H9 (cell line): ENCODE measurements at regions not wholly inside any gene's neighbourhood (a gene's known extent, or its start where the extent isn't known, plus 50 kb on each side); places are given as distances from the start of the nearest gene placed in this dataset.

Source experiments
- DNase-seq: peaks from one replicate; pipeline ENCODE4 v3.0.0-alpha.2; 2017
- H2AFZ ChIP-seq: one replicate; pipeline ENCODE4 v1.6.1; 2013; ENCODE audit warnings: mild to moderate bottlenecking, low read length, control low read depth, moderate library complexity
- H2AK5ac ChIP-seq: 2 replicates; pipeline ENCODE4 v1.6.1; 2013; ENCODE audit warnings: low read length, control low read depth, mixed read lengths; ENCODE audit not compliant: insufficient read length
- H2BK120ac ChIP-seq: one replicate; pipeline ENCODE4 v1.6.1; 2013; ENCODE audit warnings: low read depth, mild to moderate bottlenecking, low read length, control low read depth, inconsistent platforms; ENCODE audit not compliant: poor library complexity, severe bottlenecking
- H2BK12ac ChIP-seq: 2 replicates; pipeline ENCODE4 v1.6.1; 2013; ENCODE audit warnings: low read length, control low read depth, mixed read lengths, low read depth; ENCODE audit not compliant: insufficient read length
- H2BK15ac ChIP-seq: 2 replicates; pipeline ENCODE4 v1.6.1; 2013; ENCODE audit warnings: low read depth, low read length, control low read depth
- H2BK20ac ChIP-seq: one replicate; pipeline ENCODE4 v1.6.1; 2013; ENCODE audit warnings: low read depth, mild to moderate bottlenecking, low read length, control low read depth, inconsistent platforms; ENCODE audit not compliant: poor library complexity, severe bottlenecking
- H2BK5ac ChIP-seq: 2 replicates; pipeline ENCODE4 v1.6.1; 2013; ENCODE audit warnings: low read length, control low read depth, mixed read lengths; ENCODE audit not compliant: insufficient read length
- H3K14ac ChIP-seq: 2 replicates; pipeline ENCODE4 v1.6.1; 2013; ENCODE audit warnings: low read length, control low read depth; ENCODE audit not compliant: insufficient read depth
- H3K18ac ChIP-seq: 2 replicates; pipeline ENCODE4 v1.6.1; 2013; ENCODE audit warnings: low read depth, mild to moderate bottlenecking, mixed read lengths, low read length, control low read depth; ENCODE audit not compliant: insufficient read length
- H3K23ac ChIP-seq: 2 replicates; pipeline ENCODE4 v1.6.1; 2013; ENCODE audit warnings: low read length, control low read depth, mixed read lengths, low read depth; ENCODE audit not compliant: insufficient read length
- H3K23me2 ChIP-seq: 2 replicates; pipeline ENCODE4 v1.6.1; 2013; ENCODE audit warnings: low read depth, mild to moderate bottlenecking, mixed read lengths, low read length, control low read depth; ENCODE audit not compliant: insufficient read length, poor library complexity, severe bottlenecking
- H3K27ac ChIP-seq: 2 replicates; pipeline ENCODE4 v1.5.1; 2013; ENCODE audit warnings: low read length, control low read depth, mixed read lengths, low read depth; ENCODE audit not compliant: insufficient read length
- H3K27me3 ChIP-seq: 2 replicates; pipeline ENCODE4 v1.6.1; 2013; ENCODE audit warnings: low read length, control low read depth, inconsistent platforms; ENCODE audit not compliant: insufficient read depth
- H3K4ac ChIP-seq: 2 replicates; pipeline ENCODE4 v1.6.1; 2013; ENCODE audit warnings: low read depth, mild to moderate bottlenecking, control low read depth, inconsistent platforms, low read length, moderate library complexity
- H3K4me1 ChIP-seq: 2 replicates; pipeline ENCODE4 v1.6.1; 2013; ENCODE audit warnings: low read length, control low read depth, inconsistent platforms; ENCODE audit not compliant: insufficient read depth
- H3K4me2 ChIP-seq: 2 replicates; pipeline ENCODE4 v1.6.1; 2013; ENCODE audit warnings: low read length, control low read depth, mixed read lengths; ENCODE audit not compliant: insufficient read length, insufficient read depth
- H3K56ac ChIP-seq: 2 replicates; pipeline ENCODE4 v1.6.1; 2013; ENCODE audit warnings: low read depth, mild to moderate bottlenecking, mixed read lengths, low read length, control low read depth; ENCODE audit not compliant: insufficient read length
- H3K79me1 ChIP-seq: 2 replicates; pipeline ENCODE4 v1.6.1; 2013; ENCODE audit warnings: low read depth, mild to moderate bottlenecking, moderate library complexity, low read length, control low read depth, inconsistent platforms; ENCODE audit not compliant: insufficient read depth, poor library complexity, severe bottlenecking
- H3K79me2 ChIP-seq: 2 replicates; pipeline ENCODE4 v1.6.1; 2013; ENCODE audit warnings: low read length, control low read depth, inconsistent platforms; ENCODE audit not compliant: insufficient read depth
- H3K9ac ChIP-seq: 2 replicates; pipeline ENCODE4 v1.6.1; 2013; ENCODE audit warnings: low read length, control low read depth, mixed read lengths; ENCODE audit not compliant: insufficient read length; ENCODE audit errors: extremely low read depth
- H3K9me3 ChIP-seq: one replicate; pipeline ENCODE4 v1.6.1; 2013; ENCODE audit warnings: low read depth, low read length, inconsistent platforms; ENCODE audit not compliant: control insufficient read depth
- H3T11ph ChIP-seq: one replicate; pipeline ENCODE4 v1.6.1; 2013; ENCODE audit warnings: mild to moderate bottlenecking, low read length, control low read depth, inconsistent platforms
- H4K20me1 ChIP-seq: one replicate; pipeline ENCODE4 v1.6.1; 2013; ENCODE audit not compliant: control insufficient read depth, insufficient read length, insufficient read depth
- H4K5ac ChIP-seq: 2 replicates; pipeline ENCODE4 v1.6.1; 2013; ENCODE audit warnings: low read depth, mild to moderate bottlenecking, mixed read lengths, low read length, control low read depth; ENCODE audit not compliant: insufficient read length
- H4K8ac ChIP-seq: replicated peaks from 2 replicates; pipeline ENCODE4 v1.6.1; 2013; ENCODE audit warnings: low read length, control low read depth, mixed read lengths, low read depth; ENCODE audit not compliant: insufficient read length
- H4K91ac ChIP-seq: 2 replicates; pipeline ENCODE4 v1.6.1; 2013; ENCODE audit warnings: low read depth, mild to moderate bottlenecking, moderate library complexity, mixed read lengths, low read length, control low read depth; ENCODE audit not compliant: insufficient read length
- H3K27ac Mint-ChIP-seq, 3 experiments: 2 replicates in 2 of 3; 3 replicates in 1 of 3; pipeline ENCODE4 v1.8.0; 2020 to 2021; ENCODE audit warnings: mixed read lengths in 3 of 3, mild to moderate bottlenecking in 1 of 3, moderate library complexity in 1 of 3
- H3K27me3 Mint-ChIP-seq: 2 replicates; pipeline ENCODE4 v1.8.0; 2021; ENCODE audit warnings: low read depth, mild to moderate bottlenecking, moderate library complexity, mixed read lengths
- H3K36me3 Mint-ChIP-seq, 3 experiments: 2 replicates in 2 of 3; 3 replicates in 1 of 3; pipeline ENCODE4 v1.8.0; 2020 to 2021; ENCODE audit warnings: low read depth in 3 of 3, mixed read lengths in 3 of 3; ENCODE audit not compliant: insufficient read depth in 1 of 3
- H3K4me1 Mint-ChIP-seq, 2 experiments: 2 replicates each; pipeline ENCODE4 v1.8.0; 2020; ENCODE audit warnings: mixed read lengths in 2 of 2
- H3K4me3 Mint-ChIP-seq, 2 experiments: 2 replicates in 1 of 2; 3 replicates in 1 of 2; pipeline ENCODE4 v1.8.0; 2020 to 2021; ENCODE audit warnings: mild to moderate bottlenecking in 2 of 2, mixed read lengths in 2 of 2, moderate library complexity in 1 of 2
- H3K9me3 Mint-ChIP-seq, 2 experiments: 2 replicates in 1 of 2; 3 replicates in 1 of 2; pipeline ENCODE4 v1.8.0; 2020; ENCODE audit warnings: mild to moderate bottlenecking in 2 of 2, mixed read lengths in 2 of 2, moderate library complexity in 1 of 2
- WGBS: extraction: QIAGEN DNeasy Blood & Tissue Kit; methylation state at CpG from one replicate; pipeline ENCODE4 v1.1.7; 2013; ENCODE audit warnings: missing lambda C conversion rate, low lambda C conversion rate, mixed read lengths; ENCODE audit not compliant: insufficient read length; ENCODE audit errors: extremely low coverage; 5-methylcytosine and 5-hydroxymethylcytosine counted together
- TF ChIP-seq, protein P1 (sequence below): fragments of 200-600 bp; sonication (generic); conservative IDR thresholded peaks from 3 replicates; pipeline ENCODE4 v1.8.0; 2021; ENCODE audit warnings: antibody characterized with exemption, mild to moderate bottlenecking

DNA sequence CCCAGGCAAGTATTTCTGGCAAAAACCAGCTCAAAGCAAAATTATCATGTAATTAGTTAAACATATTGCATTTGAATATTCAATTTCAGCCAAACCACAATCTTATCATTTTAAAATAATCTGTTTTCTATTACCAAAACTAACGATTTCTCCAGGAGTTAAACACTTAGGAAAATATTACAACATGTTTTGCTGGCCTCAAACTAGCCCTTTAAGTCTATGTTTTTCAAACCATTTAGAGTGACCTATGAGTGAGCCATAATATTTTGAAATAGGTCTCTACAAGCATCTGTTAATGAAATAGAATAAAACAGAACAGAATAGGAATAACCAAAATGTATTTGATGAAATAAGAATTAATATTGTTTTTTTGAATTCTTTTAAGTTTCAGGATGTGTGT is 370.9 kb downstream of the COL12A1 start:
- Mint-ChIP-seq H3K9me3 (peaks cover under 1 to 7% of the 10 kb centered on the region in 2 experiments; a peak in 3 of 5 replicates), H3K36me3 (peaks cover 0 to 5% (median 0%) of the 10 kb centered on the region in 3 experiments; a peak in 3 of 7 replicates), H3K4me3 (no peak overlapping the region), H3K27me3 (no peaks in the 10 kb centered on the region), H3K4me1 (no peaks in the 10 kb centered on the region), H3K27ac (no peak overlapping the region)
- WGBS = no CpG with 5 or more reads among the region's 1 CpG
- Histone ChIP-seq H3T11ph (no peak overlapping the region), H4K20me1 (no peaks in the 10 kb centered on the region), H4K8ac (no peak overlapping the region), H3K79me2 (no peaks in the 10 kb centered on the region), H2AK5ac (no peak overlapping the region), H3K9me3 (no peaks in the 10 kb centered on the region), H2BK5ac (no peak overlapping the region), H3K23me2 (no peaks in the 10 kb centered on the region), H3K23ac (no peak overlapping the region), H3K14ac (no peak overlapping the region), H3K4ac (no peak overlapping the region), H3K4me2 (no peak overlapping the region), H2BK20ac (no peak overlapping the region), H4K91ac (no peak overlapping the region), H3K4me1 (no peaks in the 10 kb centered on the region), H3K9ac (no peak overlapping the region), H3K27ac (no peak overlapping the region), H3K18ac (no peak overlapping the region), H4K5ac (no peak overlapping the region), H2BK15ac (no peak overlapping the region), H3K27me3 (no peaks in the 10 kb centered on the region), H2AFZ (no peak overlapping the region), H2BK12ac (no peak overlapping the region), H2BK120ac (no peak overlapping the region), H3K79me1 (no peaks in the 10 kb centered on the region), H3K56ac (no peak overlapping the region)
- TF ChIP-seq, protein P1, sequence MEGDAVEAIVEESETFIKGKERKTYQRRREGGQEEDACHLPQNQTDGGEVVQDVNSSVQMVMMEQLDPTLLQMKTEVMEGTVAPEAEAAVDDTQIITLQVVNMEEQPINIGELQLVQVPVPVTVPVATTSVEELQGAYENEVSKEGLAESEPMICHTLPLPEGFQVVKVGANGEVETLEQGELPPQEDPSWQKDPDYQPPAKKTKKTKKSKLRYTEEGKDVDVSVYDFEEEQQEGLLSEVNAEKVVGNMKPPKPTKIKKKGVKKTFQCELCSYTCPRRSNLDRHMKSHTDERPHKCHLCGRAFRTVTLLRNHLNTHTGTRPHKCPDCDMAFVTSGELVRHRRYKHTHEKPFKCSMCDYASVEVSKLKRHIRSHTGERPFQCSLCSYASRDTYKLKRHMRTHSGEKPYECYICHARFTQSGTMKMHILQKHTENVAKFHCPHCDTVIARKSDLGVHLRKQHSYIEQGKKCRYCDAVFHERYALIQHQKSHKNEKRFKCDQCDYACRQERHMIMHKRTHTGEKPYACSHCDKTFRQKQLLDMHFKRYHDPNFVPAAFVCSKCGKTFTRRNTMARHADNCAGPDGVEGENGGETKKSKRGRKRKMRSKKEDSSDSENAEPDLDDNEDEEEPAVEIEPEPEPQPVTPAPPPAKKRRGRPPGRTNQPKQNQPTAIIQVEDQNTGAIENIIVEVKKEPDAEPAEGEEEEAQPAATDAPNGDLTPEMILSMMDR = no peak
- no peak for DNase-seq
